ENCODE measurements at regions not wholly inside any gene's neighbourhood (a gene's known extent, or its start where the extent isn't known, plus 50 kb on each side); places are given as distances from the start of the nearest gene placed in this dataset.

DNA sequence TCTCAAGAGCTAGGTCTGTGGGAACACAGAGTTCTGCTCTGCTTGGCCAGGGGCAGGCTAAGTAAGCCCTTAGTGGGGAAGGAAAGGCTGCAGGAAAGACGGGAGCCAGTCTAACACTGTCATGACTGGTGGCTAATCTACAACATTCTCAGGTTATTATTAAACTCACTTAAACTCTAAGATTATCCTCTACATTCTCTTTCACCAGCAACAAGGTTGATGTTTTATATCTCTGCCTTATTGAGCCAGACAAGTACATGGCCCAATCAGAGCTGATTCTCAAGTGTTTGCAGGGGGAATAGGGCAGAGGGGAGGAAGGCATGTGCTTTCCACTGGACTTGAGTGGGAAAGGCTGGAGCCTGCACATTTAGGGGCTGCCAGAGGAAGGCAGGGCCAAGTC lies 50.9 kb upstream of the FAM241A start:
- TF ChIP-seq, protein P1, sequence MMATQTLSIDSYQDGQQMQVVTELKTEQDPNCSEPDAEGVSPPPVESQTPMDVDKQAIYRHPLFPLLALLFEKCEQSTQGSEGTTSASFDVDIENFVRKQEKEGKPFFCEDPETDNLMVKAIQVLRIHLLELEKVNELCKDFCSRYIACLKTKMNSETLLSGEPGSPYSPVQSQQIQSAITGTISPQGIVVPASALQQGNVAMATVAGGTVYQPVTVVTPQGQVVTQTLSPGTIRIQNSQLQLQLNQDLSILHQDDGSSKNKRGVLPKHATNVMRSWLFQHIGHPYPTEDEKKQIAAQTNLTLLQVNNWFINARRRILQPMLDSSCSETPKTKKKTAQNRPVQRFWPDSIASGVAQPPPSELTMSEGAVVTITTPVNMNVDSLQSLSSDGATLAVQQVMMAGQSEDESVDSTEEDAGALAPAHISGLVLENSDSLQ (IDR thresholded peaks at IDR 0.05): no peak
- TF ChIP-seq ELF4 (IDR thresholded peaks at IDR 0.05): no peak
- TF ChIP-seq FOXA1 (IDR thresholded peaks at IDR 0.05): no peak
- TF ChIP-seq HDGF (IDR thresholded peaks at IDR 0.05; ENCODE audit: borderline replicate concordance): no peak
- no peak for TF ChIP-seq FOXK2 (IDR thresholded peaks at IDR 0.05)
- TF ChIP-seq FOXM1 (IDR thresholded peaks at IDR 0.05; ENCODE audit: borderline replicate concordance): no peak
- no peak for TF ChIP-seq L3MBTL2 (conservative IDR thresholded peaks at IDR 0.05)
- TF ChIP-seq SP1 (IDR thresholded peaks at IDR 0.05): no peak

Data from HEK293T (cell line).